HL-60 (cell line): ENCODE measurements at regions not wholly inside any gene's neighbourhood (a gene's known extent, or its start where the extent isn't known, plus 50 kb on each side); places are given as distances from the start of the nearest gene placed in this dataset.

Source experiments
- DNase-seq, 2 experiments: peaks; one replicate each; pipeline ENCODE4 v3.0.0-alpha.2; 2010 to 2020; ENCODE audit warnings: low read depth in 1 of 2, low spot score in 1 of 2
- H3K27ac ChIP-seq: fragments of 250-450 bp; sonication (Bioruptor Pico); replicated peaks from 2 replicates; pipeline ENCODE4 v1.5.1; 2020; ENCODE audit warnings: mild to moderate bottlenecking, moderate library complexity
- H3K27me3 ChIP-seq: fragments of 250-450 bp; sonication (Bioruptor Pico); 2 replicates; pipeline ENCODE4 v1.5.1; 2021; ENCODE audit warnings: mild to moderate bottlenecking, moderate library complexity; ENCODE audit not compliant: insufficient read depth, poor library complexity, severe bottlenecking
- H3K4me3 ChIP-seq: replicated peaks from 2 replicates; pipeline ENCODE4 v1.5.1; 2011; ENCODE audit warnings: mild to moderate bottlenecking, control low read depth, low read length; ENCODE audit not compliant: insufficient read depth
- CTCF ChIP-seq: IDR thresholded peaks from one replicate; pipeline ENCODE4 v1.5.1; 2011; ENCODE audit warnings: low read length, control low read depth, inconsistent platforms; ENCODE audit not compliant: insufficient read depth
- GABPA ChIP-seq: IDR thresholded peaks from 2 replicates; pipeline ENCODE4 v1.6.1; 2012; ENCODE audit warnings: low read depth
- POLR2AphosphoS5 ChIP-seq: IDR thresholded peaks from 2 replicates; pipeline ENCODE4 v1.6.1; 2012; ENCODE audit warnings: low read depth
- REST ChIP-seq: IDR thresholded peaks from 2 replicates; pipeline ENCODE4 v1.6.1; 2012; ENCODE audit warnings: low read depth; ENCODE audit not compliant: insufficient replicate concordance
- SPI1 ChIP-seq: IDR thresholded peaks from 2 replicates; pipeline ENCODE4 v1.6.1; 2012; ENCODE audit warnings: low read depth, mild to moderate bottlenecking, borderline replicate concordance

- Histone ChIP-seq H3K4me3 (no peak overlapping the region), H3K27me3 (no peaks in the 10 kb centered on the region), H3K27ac (no peak overlapping the region)
- no peak for DNase-seq
- TF ChIP-seq POLR2AphosphoS5 (no peak), SPI1 (no peak), CTCF (no peak), REST (no peak)
Observed at GRCh38 chr10:58106211-58107035, 161.3 kb downstream of the IPMK start.

DNA sequence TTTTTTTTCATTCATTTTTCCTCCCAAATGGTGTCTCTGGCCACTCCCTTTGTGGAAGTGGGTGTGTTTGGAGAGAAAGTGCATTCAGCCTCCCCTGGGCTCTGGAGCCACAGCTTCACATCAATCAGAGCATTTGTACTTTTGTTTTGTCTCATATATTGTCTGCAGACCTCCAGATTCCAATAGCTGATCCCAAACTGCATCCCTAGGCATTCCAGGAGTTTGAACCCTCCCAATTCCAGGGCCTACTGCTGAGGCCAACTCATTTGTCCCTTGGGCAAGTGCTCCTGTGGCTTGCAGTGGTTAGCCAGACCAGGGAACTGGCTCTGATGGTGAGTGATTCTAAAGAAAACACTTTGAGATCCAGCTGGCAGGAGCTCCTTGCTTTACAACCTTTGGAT lies 163.3 kb downstream of the IPMK start:
- Histone ChIP-seq H3K27ac (no peak overlapping the region), H3K4me3 (no peak overlapping the region), H3K27me3 (no peaks in the 10 kb centered on the region)
- TF ChIP-seq SPI1: no peak
- no peak for TF ChIP-seq CTCF
- no peak for TF ChIP-seq POLR2AphosphoS5
- no peak for TF ChIP-seq GABPA
- no peak for TF ChIP-seq REST
- no peak for DNase-seq

GRCh38 chr10:58102897-58103296 lies 164.8 kb downstream of the IPMK start:
- no peak for DNase-seq
- H3K27me3 ChIP-seq: no peaks in the 10 kb centered on the region
- no peak overlapping the region for H3K27ac ChIP-seq
- H3K4me3 ChIP-seq: no peak overlapping the region
- no peak for TF ChIP-seq REST
- TF ChIP-seq CTCF: no peak
- no peak for TF ChIP-seq POLR2AphosphoS5
- no peak for TF ChIP-seq GABPA
- no peak for TF ChIP-seq SPI1
